ENCODE measurements at regions not wholly inside any gene's neighbourhood (a gene's known extent, or its start where the extent isn't known, plus 50 kb on each side); places are given as distances from the start of the nearest gene placed in this dataset.

DNA sequence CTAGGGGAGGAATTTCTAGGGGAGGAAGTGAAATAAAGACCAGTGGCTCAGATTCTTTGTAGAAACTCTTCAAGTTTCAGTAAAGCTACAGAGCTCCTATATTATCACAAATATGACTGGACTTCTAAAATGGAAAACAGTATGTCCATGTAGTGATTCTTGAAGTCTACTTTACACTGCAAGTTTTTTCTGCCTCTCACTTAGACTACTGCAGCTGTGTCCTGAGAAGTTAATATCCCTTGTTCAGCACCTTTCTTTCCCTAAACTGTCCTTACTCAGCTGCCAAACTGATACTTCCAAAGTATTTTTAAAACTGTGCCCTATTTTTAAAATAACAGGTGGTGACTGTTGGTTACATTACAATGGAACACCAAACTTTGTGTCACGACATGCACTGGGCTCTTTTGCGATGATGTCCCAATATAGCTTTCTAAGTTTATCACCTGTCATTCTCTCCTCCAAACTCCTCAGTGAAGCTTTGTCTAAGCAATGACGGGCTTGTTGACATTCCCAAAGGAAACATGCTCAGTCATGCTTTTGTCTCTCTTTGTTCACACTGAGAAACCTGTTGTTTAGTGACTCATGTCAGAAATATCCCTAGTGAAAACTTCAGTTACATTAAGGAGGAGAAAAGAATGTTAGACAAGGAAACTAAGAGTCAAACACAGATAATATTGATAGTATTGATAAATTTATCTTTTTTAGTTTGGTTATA, 341.1 kb downstream of the ARL6IP6 start:
- TF ChIP-seq, protein P1, sequence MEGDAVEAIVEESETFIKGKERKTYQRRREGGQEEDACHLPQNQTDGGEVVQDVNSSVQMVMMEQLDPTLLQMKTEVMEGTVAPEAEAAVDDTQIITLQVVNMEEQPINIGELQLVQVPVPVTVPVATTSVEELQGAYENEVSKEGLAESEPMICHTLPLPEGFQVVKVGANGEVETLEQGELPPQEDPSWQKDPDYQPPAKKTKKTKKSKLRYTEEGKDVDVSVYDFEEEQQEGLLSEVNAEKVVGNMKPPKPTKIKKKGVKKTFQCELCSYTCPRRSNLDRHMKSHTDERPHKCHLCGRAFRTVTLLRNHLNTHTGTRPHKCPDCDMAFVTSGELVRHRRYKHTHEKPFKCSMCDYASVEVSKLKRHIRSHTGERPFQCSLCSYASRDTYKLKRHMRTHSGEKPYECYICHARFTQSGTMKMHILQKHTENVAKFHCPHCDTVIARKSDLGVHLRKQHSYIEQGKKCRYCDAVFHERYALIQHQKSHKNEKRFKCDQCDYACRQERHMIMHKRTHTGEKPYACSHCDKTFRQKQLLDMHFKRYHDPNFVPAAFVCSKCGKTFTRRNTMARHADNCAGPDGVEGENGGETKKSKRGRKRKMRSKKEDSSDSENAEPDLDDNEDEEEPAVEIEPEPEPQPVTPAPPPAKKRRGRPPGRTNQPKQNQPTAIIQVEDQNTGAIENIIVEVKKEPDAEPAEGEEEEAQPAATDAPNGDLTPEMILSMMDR (IDR thresholded peaks at IDR 0.05): no peak
- no peak for TF ChIP-seq POLR2A (IDR thresholded peaks at IDR 0.05)
